ENCODE measurements at regions not wholly inside any gene's neighbourhood (a gene's known extent, or its start where the extent isn't known, plus 50 kb on each side); places are given as distances from the start of the nearest gene placed in this dataset.

- no peak for TF ChIP-seq CEBPB (IDR thresholded peaks at IDR 0.05)
- TF ChIP-seq REST (IDR thresholded peaks at IDR 0.05), result no peak
- no peak for TF ChIP-seq CTCF (IDR thresholded peaks at IDR 0.05)
- TF ChIP-seq BHLHE40 (IDR thresholded peaks at IDR 0.05; ENCODE audit: low read depth, low read length), result no peak
- TF ChIP-seq MAFK (IDR thresholded peaks at IDR 0.05; ENCODE audit: partially characterized antibody), result no peak
- TF ChIP-seq RFX5 (IDR thresholded peaks at IDR 0.05), result no peak
These were observed 631.0 kb upstream of the GRM7 start for GRCh38 chr3:6229778-6230410.

All from A549 (cell line).